ENCODE measurements at regions not wholly inside any gene's neighbourhood (a gene's known extent, or its start where the extent isn't known, plus 50 kb on each side); places are given as distances from the start of the nearest gene placed in this dataset.

DNA sequence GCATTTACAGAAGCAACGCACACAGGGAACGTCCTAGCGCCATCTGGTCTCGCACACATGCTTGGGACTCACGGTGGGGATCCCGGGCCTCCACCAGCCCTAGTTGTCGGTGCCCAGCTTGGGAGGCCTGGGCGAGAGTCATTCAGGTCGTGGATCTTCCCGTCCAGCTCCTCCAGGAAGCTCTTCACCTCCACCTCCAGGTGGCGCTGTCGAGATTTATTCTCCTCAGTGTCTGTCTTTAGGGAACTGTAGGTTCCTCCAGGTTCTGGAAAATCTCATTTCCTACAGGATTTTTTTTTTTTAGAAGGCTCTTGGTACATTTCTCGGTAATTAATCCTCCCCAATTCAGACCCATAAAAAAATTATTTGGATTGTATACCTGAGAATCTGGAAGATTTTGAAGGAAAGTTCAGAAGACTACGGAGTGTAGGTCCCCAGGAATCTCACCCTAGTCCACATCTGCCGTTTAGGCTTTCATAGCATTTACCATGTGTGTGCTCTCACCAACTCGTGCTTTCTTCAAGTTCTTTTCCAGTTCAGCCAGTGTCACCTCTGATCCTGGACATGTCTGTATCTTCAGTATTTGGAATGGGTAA lies 910.0 kb downstream of the TMEM121 start:
- 41 to 50% (median 46%) methylated on average over 16 of the region's 16 CpGs for WGBS, 4 donors
- peak in 4 of 6 experiments; percentile 10 to 42 (median 27) for TF ChIP-seq CTCF (IDR thresholded peaks at IDR 0.05)
- TF ChIP-seq POLR2A (IDR thresholded peaks at IDR 0.05): no peak

DNA sequence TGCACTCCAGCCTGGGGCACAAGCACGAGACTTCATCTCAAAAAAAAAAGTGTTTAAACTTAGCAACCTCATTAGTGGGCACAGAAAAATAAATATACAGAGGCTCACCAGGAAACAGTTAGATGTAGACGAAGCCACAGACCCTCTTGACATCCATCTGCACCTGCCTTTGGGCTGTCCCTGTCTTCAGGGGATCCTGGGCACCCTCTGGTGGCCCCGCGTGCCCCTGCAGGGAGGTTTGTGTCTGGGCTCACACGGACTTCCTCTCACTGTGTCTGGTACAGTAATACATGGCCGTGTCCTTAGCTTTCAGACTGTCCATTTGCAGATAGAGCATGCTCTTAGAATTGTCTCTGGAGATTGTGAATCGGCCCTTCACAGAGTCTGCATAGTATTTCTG lies 916.5 kb downstream of the TMEM121 start:
- H3K9me3 ChIP-seq (replicated peaks in 1 of 3): no peaks in the 10 kb centered on the region
- intact Hi-C loops (cut with DNase I): no loop called here
- no peak overlapping the region for H3K4me3 ChIP-seq
- no peaks in the 10 kb centered on the region for H3K4me1 ChIP-seq (replicated peaks in 1 of 2)
- 27 to 30% (median 29%) methylated on average over 5 to 7 of the region's 7 CpGs for WGBS, 4 donors
- no peaks in the 10 kb centered on the region for H3K36me3 ChIP-seq (replicated peaks in 1 of 2)
- no peaks in the 10 kb centered on the region for H3K27me3 ChIP-seq
- DNase-seq: no peak
- no peak for TF ChIP-seq POLR2A (IDR thresholded peaks at IDR 0.05)
- TF ChIP-seq CTCF (IDR thresholded peaks at IDR 0.05): no peak
- no peak overlapping the region for H3K27ac ChIP-seq

More for the DNA sequence above, 910.0 kb downstream of the TMEM121 start:
- peak; percentile 24 to 58 (median 32) for DNase-seq
- no peak overlapping the region for H3K27ac ChIP-seq
- no peaks in the 10 kb centered on the region for H3K27me3 ChIP-seq
- intact Hi-C loops (cut with DNase I): no loop called here
- no peaks in the 10 kb centered on the region for H3K4me1 ChIP-seq (replicated peaks in 1 of 2)
- H3K4me3 ChIP-seq: no peak overlapping the region
- H3K36me3 ChIP-seq (replicated peaks in 1 of 2): no peaks in the 10 kb centered on the region
- no peaks in the 10 kb centered on the region for H3K9me3 ChIP-seq (replicated peaks in 1 of 3)

DNA sequence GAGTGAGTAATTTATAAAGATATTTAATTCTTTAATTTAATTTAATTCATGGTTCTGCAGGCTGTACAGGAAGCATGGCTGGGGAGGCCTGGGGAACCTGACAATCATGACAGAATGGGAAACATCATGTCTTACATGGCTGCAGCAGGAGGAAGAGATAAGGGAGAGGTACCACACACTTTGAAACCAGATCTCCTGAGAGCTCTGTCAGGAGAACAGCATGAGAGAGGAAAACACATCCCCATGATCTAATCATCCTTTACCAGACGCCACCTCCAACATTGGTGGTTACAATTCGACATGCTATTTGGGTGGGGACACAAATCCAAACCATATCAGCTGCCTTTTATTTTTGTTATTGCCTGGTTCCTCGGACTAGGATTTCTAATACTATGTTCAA lies 928.6 kb downstream of the TMEM121 start:
- no peaks in the 10 kb centered on the region for H3K4me1 ChIP-seq (replicated peaks in 1 of 2)
- no peak for TF ChIP-seq POLR2A (IDR thresholded peaks at IDR 0.05)
- TF ChIP-seq CTCF (IDR thresholded peaks at IDR 0.05): no peak
- no peaks in the 10 kb centered on the region for H3K27me3 ChIP-seq
- H3K9me3 ChIP-seq (replicated peaks in 1 of 3): no peaks in the 10 kb centered on the region
- 28 to 44% (median 32%) methylated on average over 3 of the region's 3 CpGs for WGBS, 4 donors
- intact Hi-C loops (cut with DNase I): no loop called here
- no peak for DNase-seq
- no peak overlapping the region for H3K4me3 ChIP-seq
- no peak overlapping the region for H3K27ac ChIP-seq
- H3K36me3 ChIP-seq (replicated peaks in 1 of 2): no peaks in the 10 kb centered on the region

- H3K4me1 ChIP-seq (replicated peaks in 1 of 2): no peaks in the 10 kb centered on the region
- intact Hi-C loops (cut with DNase I): no loop called here
- peak in 2 of 7 donors; percentile 5 to 23 for DNase-seq
- TF ChIP-seq CTCF (IDR thresholded peaks at IDR 0.05): peak in 2 of 6 experiments; percentile 11 to 15
- no peak for TF ChIP-seq POLR2A (IDR thresholded peaks at IDR 0.05)
- H3K27ac ChIP-seq: no peak overlapping the region
- no peaks in the 10 kb centered on the region for H3K36me3 ChIP-seq (replicated peaks in 1 of 2)
- H3K9me3 ChIP-seq (replicated peaks in 1 of 3): no peaks in the 10 kb centered on the region
- WGBS, 4 donors: 85 to 88% (median 85%) methylated on average over 35 to 40 of the region's 40 CpGs
- no peak overlapping the region for H3K4me3 ChIP-seq
- H3K27me3 ChIP-seq: no peaks in the 10 kb centered on the region
Measured at GRCh38 chr14:106459971-106460730, 933.8 kb downstream of the TMEM121 start.
